Astrocyte (in vitro differentiated cells and primary cell): ENCODE measurements at regions not wholly inside any gene's neighbourhood (a gene's known extent, or its start where the extent isn't known, plus 50 kb on each side); places are given as distances from the start of the nearest gene placed in this dataset.

Source experiments
- DNase-seq: peaks from one replicate; pipeline ENCODE4 v3.0.0-alpha.2; 2010; ENCODE audit warnings: low read depth
- FAIRE-seq: peaks from 2 replicates; lab custom pipeline; 2011; peaks lifted over from hg19 to GRCh38; lab: Jason Lieb, UNC
- H2AFZ ChIP-seq: 2 replicates; pipeline ENCODE4 v1.6.0; 2012; ENCODE audit warnings: low read depth, low read length, inconsistent platforms
- H3K27ac ChIP-seq: 2 replicates; pipeline ENCODE4 v1.5.1; 2011; ENCODE audit warnings: low read depth, low read length, inconsistent platforms
- H3K27me3 ChIP-seq: 2 replicates; pipeline ENCODE4 v1.6.0; 2011; ENCODE audit warnings: low read length, inconsistent platforms; ENCODE audit not compliant: insufficient read depth
- H3K36me3 ChIP-seq: 2 replicates; pipeline ENCODE4 v1.5.1; 2011; ENCODE audit warnings: low read length, inconsistent platforms; ENCODE audit not compliant: insufficient read depth
- H3K4me1 ChIP-seq: 2 replicates; pipeline ENCODE4 v1.5.1; 2011; ENCODE audit warnings: low read length, inconsistent platforms; ENCODE audit not compliant: insufficient read depth
- H3K4me2 ChIP-seq: 2 replicates; pipeline ENCODE4 v1.6.0; 2012; ENCODE audit warnings: low read length, inconsistent platforms
- H3K4me3 ChIP-seq: 2 replicates; pipeline ENCODE4 v1.5.1; 2011; ENCODE audit warnings: low read depth, mild to moderate bottlenecking, low read length, inconsistent platforms; ENCODE audit not compliant: insufficient read depth
- H3K79me2 ChIP-seq: 2 replicates; pipeline ENCODE4 v1.6.0; 2012; ENCODE audit warnings: mild to moderate bottlenecking, low read length, inconsistent platforms; ENCODE audit not compliant: insufficient read depth
- H3K9ac ChIP-seq: 2 replicates; pipeline ENCODE4 v1.6.0; 2012; ENCODE audit warnings: mild to moderate bottlenecking, low read length, inconsistent platforms
- H3K9me3 ChIP-seq: 2 replicates; pipeline ENCODE4 v1.5.1; 2012; ENCODE audit warnings: low read depth, mild to moderate bottlenecking, low read length, inconsistent platforms; ENCODE audit not compliant: insufficient read depth
- H4K20me1 ChIP-seq: 2 replicates; pipeline ENCODE4 v1.6.0; 2012; ENCODE audit warnings: low read length, inconsistent platforms; ENCODE audit not compliant: insufficient read depth
- H3K27ac Mint-ChIP-seq: one replicate; pipeline ENCODE4 v1.8.0; 2021; ENCODE audit warnings: mild to moderate bottlenecking, mixed read lengths; ENCODE audit not compliant: unreplicated experiment
- H3K27me3 Mint-ChIP-seq: one replicate; pipeline ENCODE4 v1.8.0; 2021; ENCODE audit warnings: low read depth, mixed read lengths; ENCODE audit not compliant: unreplicated experiment
- H3K36me3 Mint-ChIP-seq: one replicate; pipeline ENCODE4 v1.8.0; 2021; ENCODE audit warnings: low read depth, mixed read lengths; ENCODE audit not compliant: unreplicated experiment
- H3K4me1 Mint-ChIP-seq: one replicate; pipeline ENCODE4 v1.8.0; 2021; ENCODE audit warnings: low read depth, mixed read lengths; ENCODE audit not compliant: unreplicated experiment
- H3K4me3 Mint-ChIP-seq: one replicate; pipeline ENCODE4 v1.8.0; 2021; ENCODE audit warnings: mild to moderate bottlenecking, moderate library complexity, mixed read lengths; ENCODE audit not compliant: unreplicated experiment
- H3K9me3 Mint-ChIP-seq: one replicate; pipeline ENCODE4 v1.8.0; 2021; ENCODE audit warnings: mild to moderate bottlenecking, mixed read lengths; ENCODE audit not compliant: unreplicated experiment
- EZH2 ChIP-seq: IDR thresholded peaks from 2 replicates; pipeline ENCODE4 v1.6.1; 2012; ENCODE audit warnings: mild to moderate bottlenecking, low read length, inconsistent platforms; ENCODE audit not compliant: insufficient read depth
- TF ChIP-seq, protein P1 (sequence below): IDR thresholded peaks from 2 replicates; pipeline ENCODE4 v1.5.1; 2011; ENCODE audit warnings: low read depth, mild to moderate bottlenecking, inconsistent platforms, low read length, moderate library complexity; ENCODE audit not compliant: insufficient read depth

DNA sequence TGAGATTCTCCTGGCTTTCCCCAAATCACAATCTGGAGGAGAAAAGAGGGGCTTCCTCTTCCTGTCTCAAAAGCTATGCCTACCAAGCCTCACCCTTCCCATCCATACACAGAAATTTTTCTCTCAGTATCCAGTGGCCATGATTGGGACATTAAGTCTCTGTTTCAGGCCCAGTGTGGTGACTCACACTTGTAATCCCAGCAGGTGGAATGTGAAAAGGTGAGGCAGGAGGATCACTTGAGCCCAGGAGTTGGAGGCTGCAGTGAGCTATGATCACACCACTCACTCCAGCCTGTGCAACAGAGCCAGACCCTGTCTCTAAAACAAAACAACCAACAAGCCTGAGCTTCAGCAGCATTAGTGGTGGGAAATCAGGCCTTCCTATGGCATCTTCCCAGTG is 210.0 kb downstream of the OGFRL1 start:
- no peak overlapping the region for H3K9ac ChIP-seq
- no peaks in the 10 kb centered on the region for H3K36me3 Mint-ChIP-seq
- H3K4me3 ChIP-seq: no peak overlapping the region
- H4K20me1 ChIP-seq: no peaks in the 10 kb centered on the region
- no peak for FAIRE-seq
- no peak for TF ChIP-seq EZH2
- TF ChIP-seq, protein P1, sequence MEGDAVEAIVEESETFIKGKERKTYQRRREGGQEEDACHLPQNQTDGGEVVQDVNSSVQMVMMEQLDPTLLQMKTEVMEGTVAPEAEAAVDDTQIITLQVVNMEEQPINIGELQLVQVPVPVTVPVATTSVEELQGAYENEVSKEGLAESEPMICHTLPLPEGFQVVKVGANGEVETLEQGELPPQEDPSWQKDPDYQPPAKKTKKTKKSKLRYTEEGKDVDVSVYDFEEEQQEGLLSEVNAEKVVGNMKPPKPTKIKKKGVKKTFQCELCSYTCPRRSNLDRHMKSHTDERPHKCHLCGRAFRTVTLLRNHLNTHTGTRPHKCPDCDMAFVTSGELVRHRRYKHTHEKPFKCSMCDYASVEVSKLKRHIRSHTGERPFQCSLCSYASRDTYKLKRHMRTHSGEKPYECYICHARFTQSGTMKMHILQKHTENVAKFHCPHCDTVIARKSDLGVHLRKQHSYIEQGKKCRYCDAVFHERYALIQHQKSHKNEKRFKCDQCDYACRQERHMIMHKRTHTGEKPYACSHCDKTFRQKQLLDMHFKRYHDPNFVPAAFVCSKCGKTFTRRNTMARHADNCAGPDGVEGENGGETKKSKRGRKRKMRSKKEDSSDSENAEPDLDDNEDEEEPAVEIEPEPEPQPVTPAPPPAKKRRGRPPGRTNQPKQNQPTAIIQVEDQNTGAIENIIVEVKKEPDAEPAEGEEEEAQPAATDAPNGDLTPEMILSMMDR: no peak
- H3K27me3 ChIP-seq: no peaks in the 10 kb centered on the region
- H3K4me2 ChIP-seq: no peak overlapping the region
- H3K36me3 ChIP-seq: no peaks in the 10 kb centered on the region
- H3K27ac ChIP-seq: no peak overlapping the region
- peaks cover 11% of the 10 kb centered on the region for H3K4me1 Mint-ChIP-seq
- H3K4me3 Mint-ChIP-seq: no peak overlapping the region
- H3K27me3 Mint-ChIP-seq: no peaks in the 10 kb centered on the region
- H3K79me2 ChIP-seq: no peaks in the 10 kb centered on the region
- DNase-seq: no peak
- no peak overlapping the region for H2AFZ ChIP-seq
- H3K4me1 ChIP-seq: peaks cover 11% of the 10 kb centered on the region
- no peaks in the 10 kb centered on the region for H3K9me3 Mint-ChIP-seq
- H3K27ac Mint-ChIP-seq: no peak overlapping the region
- no peaks in the 10 kb centered on the region for H3K9me3 ChIP-seq

DNA sequence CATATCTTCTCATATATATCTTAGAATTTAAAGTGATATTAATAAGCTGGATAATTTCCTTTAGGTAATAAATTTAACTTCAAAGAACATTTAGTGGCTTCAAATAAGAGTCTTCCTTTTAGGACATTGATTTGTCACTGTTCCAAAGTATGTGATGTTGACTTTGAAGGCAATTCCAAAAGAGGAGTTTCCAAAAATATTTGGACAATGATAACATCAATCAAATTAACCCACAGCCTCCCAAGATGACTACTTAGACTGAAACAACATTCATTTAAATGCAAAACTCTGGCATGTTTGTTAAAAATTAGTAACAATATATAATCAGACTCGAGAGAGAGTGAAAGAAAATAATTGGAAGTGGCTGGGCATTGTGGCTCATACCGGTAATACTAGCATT is 211.1 kb downstream of the OGFRL1 start:
- DNase-seq: no peak
- TF ChIP-seq, protein P1: no peak
- TF ChIP-seq EZH2: no peak

DNA sequence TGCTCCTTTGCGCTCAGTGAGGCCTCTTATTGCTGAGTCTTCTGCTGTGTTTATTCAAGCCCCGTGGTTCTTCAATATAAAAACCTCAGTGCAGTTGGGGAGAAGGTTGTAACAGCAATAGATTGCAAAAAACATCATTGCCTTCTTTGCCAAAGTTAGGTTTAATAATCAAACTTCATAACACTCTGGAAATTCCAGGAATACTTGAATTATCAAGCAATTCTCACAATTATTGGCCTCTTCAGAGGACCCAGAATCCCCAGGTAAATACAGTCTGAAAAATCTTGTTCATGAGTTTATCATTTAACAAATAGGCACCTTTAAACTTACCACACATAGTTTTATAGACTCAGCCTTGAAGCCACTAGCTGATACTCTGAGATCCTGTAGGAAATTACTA is 213.6 kb downstream of the OGFRL1 start:
- H3K79me2 ChIP-seq: no peaks in the 10 kb centered on the region
- no peak overlapping the region for H3K27ac Mint-ChIP-seq
- DNase-seq (no peak), FAIRE-seq (no peak)
- H3K27ac ChIP-seq: no peak overlapping the region
- no peak overlapping the region for H3K4me3 ChIP-seq
- no peaks in the 10 kb centered on the region for H3K9me3 Mint-ChIP-seq
- no peaks in the 10 kb centered on the region for H3K36me3 Mint-ChIP-seq
- no peaks in the 10 kb centered on the region for H3K9me3 ChIP-seq
- H4K20me1 ChIP-seq: no peaks in the 10 kb centered on the region
- no peak for TF ChIP-seq EZH2
- TF ChIP-seq, protein P1: no peak
- H3K9ac ChIP-seq: no peak overlapping the region
- no peak overlapping the region for H3K4me2 ChIP-seq
- H3K36me3 ChIP-seq: no peaks in the 10 kb centered on the region
- no peaks in the 10 kb centered on the region for H3K27me3 Mint-ChIP-seq
- H3K27me3 ChIP-seq: no peaks in the 10 kb centered on the region
- no peaks in the 10 kb centered on the region for H3K4me1 ChIP-seq
- no peaks in the 10 kb centered on the region for H3K4me1 Mint-ChIP-seq
- no peak overlapping the region for H2AFZ ChIP-seq
- no peak overlapping the region for H3K4me3 Mint-ChIP-seq

More for the DNA sequence above, 211.1 kb downstream of the OGFRL1 start:
- H2AFZ ChIP-seq: no peak overlapping the region
- H3K4me1 Mint-ChIP-seq: peaks cover 11% of the 10 kb centered on the region
- no peaks in the 10 kb centered on the region for H3K36me3 ChIP-seq
- H3K4me3 ChIP-seq: no peak overlapping the region
- no peaks in the 10 kb centered on the region for H3K36me3 Mint-ChIP-seq
- H3K27ac Mint-ChIP-seq: no peak overlapping the region
- no peaks in the 10 kb centered on the region for H3K27me3 ChIP-seq
- no peaks in the 10 kb centered on the region for H3K9me3 ChIP-seq
- no peak overlapping the region for H3K27ac ChIP-seq
- no peak overlapping the region for H3K9ac ChIP-seq
- no peak overlapping the region for H3K4me3 Mint-ChIP-seq
- H3K4me2 ChIP-seq: no peak overlapping the region
- H3K79me2 ChIP-seq: no peaks in the 10 kb centered on the region
- no peaks in the 10 kb centered on the region for H3K27me3 Mint-ChIP-seq
- H3K4me1 ChIP-seq: peaks cover 11% of the 10 kb centered on the region
- no peaks in the 10 kb centered on the region for H4K20me1 ChIP-seq
- no peaks in the 10 kb centered on the region for H3K9me3 Mint-ChIP-seq
- FAIRE-seq: no peak
